Sigmoid colon (tissue), 4 donors: ENCODE measurements at regions not wholly inside any gene's neighbourhood (a gene's known extent, or its start where the extent isn't known, plus 50 kb on each side); places are given as distances from the start of the nearest gene placed in this dataset.

Source experiments
- POLR2AphosphoS5 ChIP-seq, 4 donors: sonication (generic); formaldehyde crosslinking; IDR thresholded peaks; one replicate each; pipeline ENCODE4 v1.6.1; 2017; ENCODE audit warnings: antibody characterized with exemption in 4 of 4
- TF ChIP-seq, protein P1 (sequence below), 4 experiments: fragments of 450-650 bp in 3 of 4; fragments of 200-600 bp in 1 of 4; IDR thresholded peaks; one replicate each; pipeline ENCODE4 v1.5.1; 2016 to 2019; ENCODE audit warnings: antibody characterized with exemption in 4 of 4, mild to moderate bottlenecking in 3 of 4, moderate library complexity in 2 of 4

DNA sequence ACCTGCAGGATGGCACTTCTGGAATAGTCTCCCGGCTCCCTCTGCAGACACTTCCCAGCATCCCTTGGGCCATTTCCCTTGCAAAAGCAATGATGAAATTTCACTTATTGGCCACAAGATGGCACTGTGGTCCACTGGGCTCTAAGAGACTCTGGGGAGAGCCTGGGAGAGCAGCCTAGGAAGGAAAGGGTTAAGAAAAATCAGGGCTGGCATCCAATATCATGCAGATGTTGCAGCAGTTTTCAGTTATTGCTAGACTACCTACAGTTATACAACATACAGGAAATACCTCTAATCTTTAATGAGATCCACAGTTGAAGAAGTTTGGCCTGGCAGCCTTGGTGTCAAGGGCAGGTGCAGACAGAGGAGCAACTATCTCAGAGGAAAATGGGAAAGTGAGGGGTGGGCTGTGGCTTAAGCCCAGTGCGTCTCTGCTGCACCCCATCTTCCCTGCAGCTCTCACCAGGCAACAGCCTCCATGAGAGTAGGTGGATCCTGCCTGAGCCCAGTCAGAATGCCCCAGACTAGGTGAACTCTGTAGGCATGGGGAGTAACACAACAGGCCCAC, 100.2 kb upstream of the PRSS58 start:
- TF ChIP-seq POLR2AphosphoS5 (IDR thresholded peaks at IDR 0.05) = no peak
- TF ChIP-seq, protein P1, sequence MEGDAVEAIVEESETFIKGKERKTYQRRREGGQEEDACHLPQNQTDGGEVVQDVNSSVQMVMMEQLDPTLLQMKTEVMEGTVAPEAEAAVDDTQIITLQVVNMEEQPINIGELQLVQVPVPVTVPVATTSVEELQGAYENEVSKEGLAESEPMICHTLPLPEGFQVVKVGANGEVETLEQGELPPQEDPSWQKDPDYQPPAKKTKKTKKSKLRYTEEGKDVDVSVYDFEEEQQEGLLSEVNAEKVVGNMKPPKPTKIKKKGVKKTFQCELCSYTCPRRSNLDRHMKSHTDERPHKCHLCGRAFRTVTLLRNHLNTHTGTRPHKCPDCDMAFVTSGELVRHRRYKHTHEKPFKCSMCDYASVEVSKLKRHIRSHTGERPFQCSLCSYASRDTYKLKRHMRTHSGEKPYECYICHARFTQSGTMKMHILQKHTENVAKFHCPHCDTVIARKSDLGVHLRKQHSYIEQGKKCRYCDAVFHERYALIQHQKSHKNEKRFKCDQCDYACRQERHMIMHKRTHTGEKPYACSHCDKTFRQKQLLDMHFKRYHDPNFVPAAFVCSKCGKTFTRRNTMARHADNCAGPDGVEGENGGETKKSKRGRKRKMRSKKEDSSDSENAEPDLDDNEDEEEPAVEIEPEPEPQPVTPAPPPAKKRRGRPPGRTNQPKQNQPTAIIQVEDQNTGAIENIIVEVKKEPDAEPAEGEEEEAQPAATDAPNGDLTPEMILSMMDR (IDR thresholded peaks at IDR 0.05) = peak in 2 of 4 experiments; percentile 18 to 44
